ENCODE measurements at regions not wholly inside any gene's neighbourhood (a gene's known extent, or its start where the extent isn't known, plus 50 kb on each side); places are given as distances from the start of the nearest gene placed in this dataset.
A peak's percentile ranks its signal among the peaks of the same experiment; 100 is the strongest.

DNA sequence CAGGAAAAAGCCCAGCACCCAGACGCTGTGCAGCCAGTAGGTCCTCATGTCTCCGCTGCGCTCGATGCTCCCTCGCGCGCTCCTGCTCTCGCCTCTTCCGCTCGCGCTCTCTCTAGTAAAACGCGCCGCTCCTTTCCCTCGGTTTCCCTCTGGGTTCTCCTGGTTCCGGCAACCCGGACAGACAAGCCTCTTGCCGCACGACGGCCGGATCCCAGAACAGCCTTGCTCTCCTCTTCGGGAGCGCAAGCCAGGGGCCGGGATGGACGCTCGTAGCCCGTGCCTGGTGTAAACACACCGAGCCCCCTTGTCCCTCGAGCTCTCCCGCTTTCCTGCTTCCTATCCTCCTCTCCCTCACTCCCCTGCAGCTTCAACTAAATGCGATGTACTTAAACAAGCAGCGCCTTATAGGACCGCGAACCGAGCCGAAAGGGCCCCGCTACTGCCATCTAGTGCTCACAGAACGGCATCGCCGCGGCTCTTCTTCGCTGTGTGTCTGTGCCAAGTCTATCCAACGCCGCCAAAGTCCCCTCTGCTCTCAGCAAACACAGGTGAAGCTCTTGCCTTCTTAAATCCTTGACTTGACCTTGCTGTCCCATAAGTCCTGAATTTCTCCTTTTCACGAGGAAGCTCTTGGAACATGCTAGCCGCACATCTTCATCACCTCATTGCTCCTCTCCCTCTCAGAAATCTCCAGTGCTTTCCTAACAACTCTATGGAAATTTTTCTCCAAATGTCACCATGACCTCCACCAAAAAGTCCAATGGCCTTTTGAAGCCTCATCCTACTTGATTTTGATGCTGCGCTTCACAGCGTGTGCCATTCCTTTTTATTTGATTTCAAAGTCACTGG is 1037.2 kb downstream of the IGSF11 start:
- no peaks in the 10 kb centered on the region for H3K27me3 ChIP-seq (ENCODE audit: control insufficient read depth, insufficient read depth, low read length)
- peak overlapping the region; percentile 59 for H3K4me3 ChIP-seq (ENCODE audit: low read depth, low read length)
- H3K36me3 ChIP-seq (ENCODE audit: control insufficient read depth, insufficient read depth, low read length) = no peaks in the 10 kb centered on the region
- TF ChIP-seq, protein P1, sequence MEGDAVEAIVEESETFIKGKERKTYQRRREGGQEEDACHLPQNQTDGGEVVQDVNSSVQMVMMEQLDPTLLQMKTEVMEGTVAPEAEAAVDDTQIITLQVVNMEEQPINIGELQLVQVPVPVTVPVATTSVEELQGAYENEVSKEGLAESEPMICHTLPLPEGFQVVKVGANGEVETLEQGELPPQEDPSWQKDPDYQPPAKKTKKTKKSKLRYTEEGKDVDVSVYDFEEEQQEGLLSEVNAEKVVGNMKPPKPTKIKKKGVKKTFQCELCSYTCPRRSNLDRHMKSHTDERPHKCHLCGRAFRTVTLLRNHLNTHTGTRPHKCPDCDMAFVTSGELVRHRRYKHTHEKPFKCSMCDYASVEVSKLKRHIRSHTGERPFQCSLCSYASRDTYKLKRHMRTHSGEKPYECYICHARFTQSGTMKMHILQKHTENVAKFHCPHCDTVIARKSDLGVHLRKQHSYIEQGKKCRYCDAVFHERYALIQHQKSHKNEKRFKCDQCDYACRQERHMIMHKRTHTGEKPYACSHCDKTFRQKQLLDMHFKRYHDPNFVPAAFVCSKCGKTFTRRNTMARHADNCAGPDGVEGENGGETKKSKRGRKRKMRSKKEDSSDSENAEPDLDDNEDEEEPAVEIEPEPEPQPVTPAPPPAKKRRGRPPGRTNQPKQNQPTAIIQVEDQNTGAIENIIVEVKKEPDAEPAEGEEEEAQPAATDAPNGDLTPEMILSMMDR (IDR thresholded peaks at IDR 0.05) = peak; percentile 48
- no peaks in the 10 kb centered on the region for H3K4me1 ChIP-seq
- H2AFZ ChIP-seq = peak overlapping the region; percentile 75
- peak overlapping the region; percentile 77 for H3K4me2 ChIP-seq (ENCODE audit: low read length)
- H3K79me2 ChIP-seq = no peaks in the 10 kb centered on the region
- H3K27ac ChIP-seq = no peak overlapping the region
- H3K9me3 ChIP-seq (ENCODE audit: control insufficient read depth, low read length) = no peaks in the 10 kb centered on the region
- H3K9ac ChIP-seq = no peak overlapping the region

DNA sequence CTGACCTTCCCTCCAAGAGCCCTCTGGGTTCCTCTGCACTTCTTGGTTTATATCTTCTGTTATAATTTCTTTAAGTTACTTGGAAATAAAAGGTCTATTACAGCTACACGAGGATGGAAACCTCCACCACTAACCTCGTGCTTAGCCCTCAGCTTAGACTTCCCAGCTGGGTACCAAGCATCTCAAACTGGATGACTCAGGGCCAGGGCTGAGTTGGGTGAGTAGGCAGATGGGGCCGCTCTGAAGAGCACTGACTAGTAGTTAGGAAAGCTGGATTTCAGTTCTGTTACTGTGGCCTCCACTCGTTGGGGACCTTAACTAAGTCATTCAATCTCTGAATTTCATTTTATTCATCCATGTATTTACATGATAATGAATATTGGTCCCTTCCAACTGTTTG is 1036.6 kb downstream of the IGSF11 start:
- Histone ChIP-seq H3K27me3 (ENCODE audit: control insufficient read depth, insufficient read depth, low read length) (no peaks in the 10 kb centered on the region), H3K27ac (no peak overlapping the region), H3K9me3 (ENCODE audit: control insufficient read depth, low read length) (no peaks in the 10 kb centered on the region), H3K4me3 (ENCODE audit: low read depth, low read length) (no peak overlapping the region), H3K79me2 (no peaks in the 10 kb centered on the region), H2AFZ (no peak overlapping the region), H3K4me1 (no peaks in the 10 kb centered on the region), H3K9ac (no peak overlapping the region), H3K4me2 (ENCODE audit: low read length) (no peak overlapping the region), H3K36me3 (ENCODE audit: control insufficient read depth, insufficient read depth, low read length) (no peaks in the 10 kb centered on the region)
- TF ChIP-seq, protein P1 (IDR thresholded peaks at IDR 0.05) = no peak

DNA sequence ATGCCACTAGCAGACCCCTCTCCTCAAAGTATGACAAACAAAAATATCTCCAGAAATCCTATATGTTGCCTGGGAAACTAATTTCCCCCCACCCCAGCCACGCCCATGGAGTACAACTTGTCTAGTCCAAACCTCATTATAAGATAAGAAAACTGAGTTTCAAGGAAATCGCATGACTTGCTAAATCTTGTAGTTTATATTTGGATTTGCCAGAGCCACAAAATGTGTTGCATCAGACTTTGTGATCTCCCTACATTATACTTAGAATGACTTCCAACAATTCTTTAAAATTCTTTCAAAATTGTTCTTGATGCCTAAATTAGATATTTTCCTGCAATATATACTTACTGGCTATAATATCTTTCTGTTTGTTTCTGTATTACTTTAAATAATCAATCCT is 1034.4 kb downstream of the IGSF11 start:
- Histone ChIP-seq H3K9me3 (ENCODE audit: control insufficient read depth, low read length) (no peaks in the 10 kb centered on the region), H3K36me3 (ENCODE audit: control insufficient read depth, insufficient read depth, low read length) (no peaks in the 10 kb centered on the region), H3K79me2 (no peaks in the 10 kb centered on the region), H3K4me3 (ENCODE audit: low read depth, low read length) (no peak overlapping the region), H3K4me1 (no peaks in the 10 kb centered on the region), H3K9ac (no peak overlapping the region), H3K27me3 (ENCODE audit: control insufficient read depth, insufficient read depth, low read length) (no peaks in the 10 kb centered on the region), H3K4me2 (ENCODE audit: low read length) (no peak overlapping the region), H2AFZ (no peak overlapping the region), H3K27ac (no peak overlapping the region)
- TF ChIP-seq, protein P1 (IDR thresholded peaks at IDR 0.05) = no peak

DNA sequence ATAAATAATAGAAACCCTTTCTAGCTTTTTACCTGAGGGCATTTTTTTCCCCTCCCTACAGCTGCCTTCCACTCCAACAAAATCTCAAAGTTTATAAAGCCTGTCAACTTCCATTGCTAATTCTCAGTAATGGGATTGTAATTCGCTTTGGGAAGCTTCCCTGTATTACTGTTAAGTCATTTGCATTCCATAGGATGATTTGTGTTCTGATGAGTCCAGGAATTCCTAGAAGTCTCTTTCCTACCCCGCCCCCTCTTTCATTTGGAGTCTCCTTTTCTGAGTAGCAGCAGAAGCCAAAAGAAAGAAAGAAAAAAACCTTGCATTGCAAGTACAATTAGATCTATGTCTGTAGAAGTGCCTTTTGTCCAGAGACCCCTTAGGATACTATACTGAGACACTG is 1033.3 kb downstream of the IGSF11 start:
- Histone ChIP-seq H3K4me3 (ENCODE audit: low read depth, low read length) (no peak overlapping the region), H3K9ac (no peak overlapping the region), H3K4me1 (no peaks in the 10 kb centered on the region), H3K4me2 (ENCODE audit: low read length) (no peak overlapping the region), H2AFZ (no peak overlapping the region), H3K27me3 (ENCODE audit: control insufficient read depth, insufficient read depth, low read length) (no peaks in the 10 kb centered on the region), H3K79me2 (no peaks in the 10 kb centered on the region), H3K9me3 (ENCODE audit: control insufficient read depth, low read length) (no peaks in the 10 kb centered on the region), H3K27ac (no peak overlapping the region), H3K36me3 (ENCODE audit: control insufficient read depth, insufficient read depth, low read length) (no peaks in the 10 kb centered on the region)
- TF ChIP-seq, protein P1 (IDR thresholded peaks at IDR 0.05) = no peak

DNA sequence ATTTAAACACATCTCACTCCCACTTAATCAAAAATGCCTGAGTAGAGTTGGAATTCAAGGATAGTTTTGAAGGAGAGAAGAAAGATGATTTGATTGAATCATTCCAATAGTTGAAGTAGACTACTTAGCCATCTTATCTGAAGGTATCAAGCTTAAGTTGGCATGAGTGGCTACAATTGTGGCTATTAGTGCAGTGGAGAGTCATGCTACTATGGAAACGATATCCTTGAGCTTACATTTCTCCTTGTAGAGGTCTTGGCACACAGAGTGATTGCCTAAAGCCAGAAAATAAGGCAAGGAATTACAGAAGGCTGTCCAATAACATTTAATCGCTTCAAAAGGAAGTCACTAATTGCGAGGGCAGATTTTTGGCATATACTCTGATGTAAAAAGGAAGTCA is 1022.7 kb downstream of the IGSF11 start:
- no peaks in the 10 kb centered on the region for H3K4me1 ChIP-seq
- H3K79me2 ChIP-seq = no peaks in the 10 kb centered on the region
- no peak overlapping the region for H3K4me2 ChIP-seq (ENCODE audit: low read length)
- H3K9ac ChIP-seq = no peak overlapping the region
- H3K27me3 ChIP-seq (ENCODE audit: control insufficient read depth, insufficient read depth, low read length) = no peaks in the 10 kb centered on the region
- H3K9me3 ChIP-seq (ENCODE audit: control insufficient read depth, low read length) = no peaks in the 10 kb centered on the region
- no peak overlapping the region for H3K27ac ChIP-seq
- no peak overlapping the region for H2AFZ ChIP-seq
- no peak overlapping the region for H3K4me3 ChIP-seq (ENCODE audit: low read depth, low read length)
- TF ChIP-seq, protein P1 (IDR thresholded peaks at IDR 0.05) = no peak
- H3K36me3 ChIP-seq (ENCODE audit: control insufficient read depth, insufficient read depth, low read length) = no peaks in the 10 kb centered on the region

All from parathyroid adenoma (tissue), 2 donors.